RWPE2 (cell line): ENCODE measurements at regions not wholly inside any gene's neighbourhood (a gene's known extent, or its start where the extent isn't known, plus 50 kb on each side); places are given as distances from the start of the nearest gene placed in this dataset.
A peak's percentile ranks its signal among the peaks of the same experiment; 100 is the strongest.
"Not testable (repeated sequence)": the region's sequence is repeated elsewhere in the genome, so short reads cannot be mapped to it uniquely, and the experiment has no call there.

Experiments used
- ATAC-seq: fragments of 200-7000 bp; cut with Tn5 transposase; 3 replicates; pipeline ENCODE4 v1.9.1; 2021; ENCODE audit warnings: low read depth
- DNase-seq: peaks from one replicate; pipeline ENCODE4 v3.0.0-alpha.2; 2020; ENCODE audit warnings: low spot score
- H3K27ac ChIP-seq: fragments of 450-650 bp; 2 replicates; pipeline ENCODE4 v1.5.1; 2017; ENCODE audit warnings: mild to moderate bottlenecking; ENCODE audit not compliant: poor library complexity, severe bottlenecking
- H3K27me3 ChIP-seq: fragments of 250-450 bp; sonication (Bioruptor Pico); 2 replicates; pipeline ENCODE4 v1.5.1; 2021; ENCODE audit warnings: mild to moderate bottlenecking, moderate library complexity; ENCODE audit not compliant: insufficient read depth, poor library complexity, severe bottlenecking
- H3K36me3 ChIP-seq: fragments of 250-450 bp; sonication (Bioruptor Pico); 2 replicates; pipeline ENCODE4 v1.5.1; 2020; ENCODE audit warnings: low read depth, mild to moderate bottlenecking, moderate library complexity
- H3K4me1 ChIP-seq: fragments of 250-450 bp; sonication (Bioruptor Pico); 2 replicates; pipeline ENCODE4 v1.5.1; 2021; ENCODE audit warnings: mild to moderate bottlenecking, moderate library complexity; ENCODE audit not compliant: insufficient read depth, poor library complexity, severe bottlenecking
- H3K4me3 ChIP-seq: fragments of 250-450 bp; sonication (Bioruptor Pico); 2 replicates; pipeline ENCODE4 v1.5.1; 2021; ENCODE audit warnings: mild to moderate bottlenecking, moderate library complexity; ENCODE audit not compliant: severe bottlenecking
- H3K9me3 ChIP-seq: fragments of 250-450 bp; sonication (Bioruptor Pico); 2 replicates; pipeline ENCODE4 v1.5.1; 2021; ENCODE audit warnings: mild to moderate bottlenecking, moderate library complexity; ENCODE audit not compliant: severe bottlenecking
- CTCF ChIP-seq: fragments of 450-650 bp; IDR thresholded peaks from one replicate; pipeline ENCODE4 v1.5.1; 2017; ENCODE audit warnings: mild to moderate bottlenecking, moderate library complexity; ENCODE audit not compliant: poor library complexity, severe bottlenecking

GRCh38 chr14:35215110-35215813, 76.9 kb upstream of the PSMA6 start:
- H3K27ac ChIP-seq: peak overlapping the region; percentile 85
- H3K36me3 ChIP-seq: peaks cover 4% of the 10 kb centered on the region; the same call in 1 of the 2 replicates
- TF ChIP-seq CTCF: peak; percentile 71
- no peaks in the 10 kb centered on the region for H3K27me3 ChIP-seq
- H3K4me1 ChIP-seq: peaks cover 27% of the 10 kb centered on the region
- no peak overlapping the region for H3K4me3 ChIP-seq
- ATAC-seq: no peak
- H3K9me3 ChIP-seq: no peaks in the 10 kb centered on the region
- no peak for DNase-seq

DNA sequence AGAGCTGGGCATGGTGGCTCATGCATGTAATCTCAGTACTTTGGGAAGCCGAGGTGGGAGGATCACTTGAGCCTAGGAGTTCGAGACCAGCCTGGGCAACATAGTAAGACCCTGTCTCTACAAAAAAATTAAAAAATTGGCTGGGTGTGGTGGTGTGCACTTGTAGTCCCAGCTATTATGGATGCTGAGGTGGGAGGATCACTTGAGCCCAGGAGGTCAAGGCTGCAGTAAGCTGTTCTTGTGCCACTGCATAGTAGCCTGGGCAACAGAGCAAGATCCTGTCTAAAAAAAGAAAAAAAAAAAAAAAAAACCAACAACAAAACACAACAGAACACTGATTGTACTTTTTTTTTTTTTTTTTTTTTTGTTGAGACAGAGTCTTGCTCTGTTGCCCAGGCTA, 74.0 kb upstream of the PSMA6 start:
- not testable (repeated sequence) for H3K36me3 ChIP-seq, H3K4me3 ChIP-seq, ATAC-seq, DNase-seq, H3K27ac ChIP-seq, H3K27me3 ChIP-seq, H3K9me3 ChIP-seq
- peaks cover 23% of the 10 kb centered on the region for H3K4me1 ChIP-seq

- H3K9me3 ChIP-seq: no peaks in the 10 kb centered on the region
- H3K27me3 ChIP-seq: no peaks in the 10 kb centered on the region
- H3K27ac ChIP-seq: no peak overlapping the region
- peaks cover 15% of the 10 kb centered on the region for H3K4me1 ChIP-seq
- no peak for ATAC-seq
- no peak for TF ChIP-seq CTCF
- DNase-seq: no peak
- H3K36me3 ChIP-seq: peaks cover 4% of the 10 kb centered on the region; the same call in 1 of the 2 replicates
- H3K4me3 ChIP-seq: no peak overlapping the region
Measured at GRCh38 chr14:35218963-35219362, 73.2 kb upstream of the PSMA6 start.

- DNase-seq (no peak), ATAC-seq (no peak)
- peaks cover 4% of the 10 kb centered on the region; the same call in 1 of the 2 replicates for H3K36me3 ChIP-seq
- no peak overlapping the region for H3K27ac ChIP-seq
- peaks cover 3% of the 10 kb centered on the region for H3K4me1 ChIP-seq
- no peaks in the 10 kb centered on the region for H3K27me3 ChIP-seq
- no peak overlapping the region for H3K4me3 ChIP-seq
- TF ChIP-seq CTCF: no peak
- no peaks in the 10 kb centered on the region for H3K9me3 ChIP-seq
Measured at GRCh38 chr14:35220027-35220676, 72.0 kb upstream of the PSMA6 start.

DNA sequence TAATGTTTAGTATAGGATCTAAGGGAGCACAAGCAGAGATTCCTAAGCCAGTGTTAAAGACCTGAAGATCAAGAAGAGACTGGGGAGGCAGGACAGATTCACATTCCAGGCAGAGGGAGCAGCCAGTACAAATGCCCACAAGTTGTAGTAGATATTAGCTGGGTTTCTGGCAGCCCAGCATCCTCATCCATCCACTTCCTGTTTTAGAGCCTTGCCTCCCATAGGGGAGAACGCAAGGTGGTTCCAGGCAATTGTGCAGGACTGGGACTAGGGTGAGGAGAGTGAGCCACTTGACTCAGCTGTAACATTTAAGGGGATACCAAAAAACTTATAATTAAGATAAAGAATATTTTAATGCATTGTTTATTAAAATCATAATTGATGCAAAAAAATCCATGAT, 71.3 kb upstream of the PSMA6 start:
- no peaks in the 10 kb centered on the region for H3K4me1 ChIP-seq
- no peaks in the 10 kb centered on the region for H3K27me3 ChIP-seq
- peaks cover 4% of the 10 kb centered on the region; the same call in 1 of the 2 replicates for H3K36me3 ChIP-seq
- DNase-seq (no peak), ATAC-seq (no peak)
- H3K4me3 ChIP-seq: no peak overlapping the region
- TF ChIP-seq CTCF: no peak
- no peak overlapping the region for H3K27ac ChIP-seq
- no peaks in the 10 kb centered on the region for H3K9me3 ChIP-seq
